Tibial nerve (tissue), 3 donors: ENCODE measurements at regions not wholly inside any gene's neighbourhood (a gene's known extent, or its start where the extent isn't known, plus 50 kb on each side); places are given as distances from the start of the nearest gene placed in this dataset.

ENCODE experiments used
- POLR2A ChIP-seq, 2 donors: fragments of 450-650 bp; IDR thresholded peaks; one replicate each; pipeline ENCODE4 v1.6.1; 2017; ENCODE audit warnings: antibody characterized with exemption in 2 of 2, mild to moderate bottlenecking in 2 of 2, moderate library complexity in 2 of 2
- TF ChIP-seq, protein P1 (sequence below), 5 experiments: fragments of 200-600 bp in 3 of 5; fragments of 450-650 bp in 2 of 5; sonication (generic) in 3 of 5; IDR thresholded peaks; one replicate each; pipeline ENCODE4 v1.5.1; 2016 to 2019; ENCODE audit warnings: antibody characterized with exemption in 5 of 5, mild to moderate bottlenecking in 3 of 5, moderate library complexity in 2 of 5

DNA sequence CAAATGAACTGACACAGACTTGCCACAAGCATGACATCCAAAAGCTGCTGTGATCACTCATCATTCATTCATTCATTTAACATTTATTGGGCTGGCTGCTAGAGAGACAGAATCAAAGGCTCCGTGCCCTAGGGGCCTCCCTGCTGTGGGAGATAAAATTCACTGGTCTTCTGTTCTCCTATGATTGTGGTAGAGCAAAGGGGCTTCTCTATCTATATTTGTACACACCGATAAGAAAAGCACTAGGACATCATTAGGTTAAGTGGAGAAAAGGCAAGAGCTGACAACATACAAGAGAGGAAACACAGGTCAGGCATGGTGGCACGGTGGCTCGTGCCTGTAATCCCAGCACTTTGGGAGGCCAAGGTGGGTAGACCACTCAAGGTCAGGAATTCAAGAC lies 847.0 kb downstream of the TYW1 start:
- TF ChIP-seq, protein P1, sequence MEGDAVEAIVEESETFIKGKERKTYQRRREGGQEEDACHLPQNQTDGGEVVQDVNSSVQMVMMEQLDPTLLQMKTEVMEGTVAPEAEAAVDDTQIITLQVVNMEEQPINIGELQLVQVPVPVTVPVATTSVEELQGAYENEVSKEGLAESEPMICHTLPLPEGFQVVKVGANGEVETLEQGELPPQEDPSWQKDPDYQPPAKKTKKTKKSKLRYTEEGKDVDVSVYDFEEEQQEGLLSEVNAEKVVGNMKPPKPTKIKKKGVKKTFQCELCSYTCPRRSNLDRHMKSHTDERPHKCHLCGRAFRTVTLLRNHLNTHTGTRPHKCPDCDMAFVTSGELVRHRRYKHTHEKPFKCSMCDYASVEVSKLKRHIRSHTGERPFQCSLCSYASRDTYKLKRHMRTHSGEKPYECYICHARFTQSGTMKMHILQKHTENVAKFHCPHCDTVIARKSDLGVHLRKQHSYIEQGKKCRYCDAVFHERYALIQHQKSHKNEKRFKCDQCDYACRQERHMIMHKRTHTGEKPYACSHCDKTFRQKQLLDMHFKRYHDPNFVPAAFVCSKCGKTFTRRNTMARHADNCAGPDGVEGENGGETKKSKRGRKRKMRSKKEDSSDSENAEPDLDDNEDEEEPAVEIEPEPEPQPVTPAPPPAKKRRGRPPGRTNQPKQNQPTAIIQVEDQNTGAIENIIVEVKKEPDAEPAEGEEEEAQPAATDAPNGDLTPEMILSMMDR (IDR thresholded peaks at IDR 0.05) = no peak
- no peak for TF ChIP-seq POLR2A (IDR thresholded peaks at IDR 0.05)
